ENCODE measurements at regions not wholly inside any gene's neighbourhood (a gene's known extent, or its start where the extent isn't known, plus 50 kb on each side); places are given as distances from the start of the nearest gene placed in this dataset.
A peak's percentile ranks its signal among the peaks of the same experiment; 100 is the strongest.

DNA sequence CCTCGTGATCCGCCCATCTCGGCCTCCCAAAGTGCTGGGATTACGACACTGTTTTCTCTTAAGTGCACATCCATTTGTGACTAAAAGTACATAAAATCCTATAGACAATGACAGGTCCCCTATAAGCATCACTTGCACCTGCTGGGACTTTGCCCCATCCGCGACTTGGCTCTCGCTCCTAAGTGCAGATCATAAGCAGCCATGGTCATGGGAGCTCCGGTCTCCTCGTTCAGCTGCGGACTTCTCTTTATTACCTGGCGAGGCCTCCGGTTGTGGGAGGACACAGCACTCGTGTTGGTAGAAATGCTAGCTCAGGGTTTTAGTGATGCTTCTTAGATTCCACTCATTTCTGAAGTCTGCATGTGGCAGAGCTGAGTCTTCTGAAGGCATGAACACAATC lies 92.7 kb upstream of the ST6GAL2 start:
- no peak for DNase-seq (ENCODE audit: low spot score)

GRCh38 chr2:106981491-106981890 lies 95.5 kb upstream of the ST6GAL2 start:
- DNase-seq (ENCODE audit: low spot score): no peak

GRCh38 chr2:106982350-106982749 lies 96.4 kb upstream of the ST6GAL2 start:
- no peak for DNase-seq (ENCODE audit: low spot score)

DNA sequence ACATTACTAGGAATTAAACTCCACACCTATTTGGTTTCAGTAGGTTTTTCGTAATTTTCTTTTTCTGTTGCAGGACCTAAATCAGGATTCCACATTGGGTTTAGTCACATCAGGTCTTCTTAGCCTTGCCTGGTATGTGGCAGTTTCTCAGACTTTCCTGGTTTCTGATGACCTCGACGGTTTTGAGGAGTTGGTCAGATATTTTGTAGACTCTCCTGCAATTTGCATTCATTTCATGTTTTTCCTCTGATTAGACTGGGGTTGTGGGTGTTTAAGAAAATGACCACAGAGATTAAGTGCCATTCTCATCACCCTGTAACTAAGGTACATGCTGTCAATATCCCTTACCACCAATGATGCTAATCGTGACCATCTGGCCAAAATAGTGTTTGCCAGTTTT lies 97.3 kb upstream of the ST6GAL2 start:
- no peak for DNase-seq (ENCODE audit: low spot score)

GRCh38 chr2:106988361-106988760 lies 102.4 kb upstream of the ST6GAL2 start:
- no peak for DNase-seq (ENCODE audit: low spot score)

GRCh38 chr2:106990297-106990696 lies 104.3 kb upstream of the ST6GAL2 start:
- DNase-seq (ENCODE audit: low spot score): peak; percentile 75

GRCh38 chr2:106991866-106992265 lies 105.9 kb upstream of the ST6GAL2 start:
- no peak for DNase-seq (ENCODE audit: low spot score)

DNA sequence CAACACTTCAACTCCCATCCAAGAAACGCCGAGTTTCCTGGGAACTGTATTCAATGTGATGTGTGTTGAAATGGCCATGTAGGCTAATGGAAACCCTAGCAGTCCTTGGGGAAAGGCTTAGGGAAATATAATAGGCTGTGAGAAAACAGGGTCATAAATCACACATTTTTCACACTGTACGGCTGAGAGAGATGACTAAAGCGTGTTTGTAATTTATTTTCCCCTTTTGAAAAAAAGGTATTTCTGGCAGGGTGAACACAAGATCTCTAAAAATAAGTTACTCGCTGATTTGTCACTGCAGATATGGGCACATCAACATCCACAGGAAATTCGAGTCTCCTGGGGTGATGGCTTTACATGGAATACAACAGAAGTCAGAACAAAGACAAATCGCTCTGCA lies 109.6 kb upstream of the ST6GAL2 start:
- DNase-seq (ENCODE audit: low spot score): no peak

GRCh38 chr2:106996171-106996769 lies 110.3 kb upstream of the ST6GAL2 start:
- DNase-seq (ENCODE audit: low spot score): no peak

GRCh38 chr2:106997204-106997603 lies 111.2 kb upstream of the ST6GAL2 start:
- no peak for DNase-seq (ENCODE audit: low spot score)

DNA sequence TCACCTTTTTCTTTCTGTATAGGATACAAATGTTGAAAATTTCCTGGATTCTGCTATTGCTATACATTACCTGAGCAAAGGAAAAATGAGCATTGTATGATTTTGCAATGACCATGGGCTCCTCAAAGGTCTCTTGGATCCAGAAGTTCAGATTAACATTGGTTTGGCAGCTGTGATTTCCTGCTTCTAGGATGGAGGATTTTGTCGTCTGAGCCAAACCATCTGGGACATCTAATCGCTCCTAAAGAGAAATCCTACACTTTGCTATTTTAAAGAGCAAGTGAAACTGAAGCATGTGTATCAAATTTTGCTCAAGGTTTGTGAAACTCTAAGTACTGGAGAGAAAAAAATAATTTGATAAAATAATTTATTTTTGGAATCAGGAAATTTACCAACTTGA lies 115.1 kb upstream of the ST6GAL2 start:
- no peak for DNase-seq (ENCODE audit: low spot score)

DNA sequence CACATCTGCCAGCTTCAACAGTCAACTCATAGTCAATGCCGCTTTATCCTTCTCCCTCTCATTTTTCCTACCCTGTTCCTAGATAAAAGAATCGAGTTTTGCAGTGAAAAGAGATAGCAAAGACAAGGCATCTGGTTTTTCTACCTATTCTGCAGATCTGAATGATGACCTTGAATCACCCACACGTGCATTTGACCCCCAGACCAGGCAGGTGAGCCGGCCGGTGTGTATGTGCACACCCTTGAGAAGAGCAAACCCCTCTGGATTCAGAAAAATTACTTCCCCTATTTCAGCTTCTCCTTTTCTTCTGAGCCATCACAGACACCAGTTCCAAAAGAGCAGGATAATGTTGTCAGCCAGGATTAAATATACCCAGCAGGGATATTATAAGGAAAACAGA lies 115.6 kb upstream of the ST6GAL2 start:
- no peak for DNase-seq (ENCODE audit: low spot score)

- no peak for DNase-seq (ENCODE audit: low spot score)
These were observed 116.2 kb upstream of the ST6GAL2 start for GRCh38 chr2:107001964-107002696.

DNA sequence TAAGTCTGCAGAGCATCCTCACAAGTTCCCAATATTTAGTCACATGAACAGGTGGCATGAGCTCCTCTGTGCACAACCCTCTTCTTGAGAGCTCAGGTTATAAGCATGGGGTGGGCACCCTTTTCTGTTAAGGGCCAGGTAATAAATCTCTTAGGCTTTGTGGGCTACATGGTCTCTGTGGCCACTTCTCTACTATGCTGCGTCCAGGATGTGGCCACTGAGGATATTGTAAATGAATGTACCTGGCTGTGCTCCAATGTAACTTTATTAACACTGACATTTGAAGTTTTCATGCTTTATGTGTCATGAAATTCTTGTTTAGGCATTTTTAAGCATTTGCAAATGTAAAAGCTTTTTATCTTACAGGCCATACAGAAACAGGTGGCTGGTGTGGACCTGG lies 116.8 kb upstream of the ST6GAL2 start:
- DNase-seq (ENCODE audit: low spot score): no peak

DNA sequence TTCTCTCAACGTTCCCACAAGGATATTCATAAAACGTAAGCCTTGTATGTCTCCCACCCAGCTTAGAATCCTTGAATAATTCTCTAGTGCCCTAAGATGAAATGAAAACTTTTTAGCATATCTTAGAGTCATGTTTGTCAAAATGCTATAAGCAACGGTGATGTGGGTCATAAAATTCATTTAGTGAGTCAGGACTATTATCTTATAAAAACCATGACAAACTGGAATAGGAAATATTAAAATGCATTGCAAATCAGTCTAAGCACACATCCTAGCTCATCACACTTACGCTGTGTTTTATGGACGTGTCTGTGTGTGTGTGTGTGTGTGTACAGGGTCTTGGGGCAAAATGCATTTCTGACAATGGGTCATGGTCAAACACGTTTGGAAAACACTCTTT lies 119.9 kb upstream of the ST6GAL2 start:
- DNase-seq (ENCODE audit: low spot score): no peak

DNA sequence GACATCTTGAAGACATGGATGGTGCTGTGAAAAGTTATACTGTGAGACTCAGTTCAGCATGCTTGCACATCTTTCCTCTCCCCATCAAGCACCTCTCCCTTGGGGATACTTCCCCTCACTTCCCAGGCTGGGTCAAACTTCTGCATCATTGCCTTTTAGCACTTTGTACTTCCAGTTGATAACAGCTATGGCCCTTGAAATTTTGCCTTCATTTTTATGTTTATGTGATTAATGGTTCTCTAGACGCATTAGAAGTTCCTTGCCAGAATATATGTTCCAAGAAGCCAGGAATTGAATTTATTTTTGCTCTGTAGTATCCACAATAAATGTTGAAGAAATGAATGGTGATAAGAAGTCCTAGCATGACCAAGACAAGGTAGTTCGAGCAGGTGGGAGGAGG lies 120.9 kb upstream of the ST6GAL2 start:
- no peak for DNase-seq (ENCODE audit: low spot score)

- DNase-seq (ENCODE audit: low spot score): no peak
These were observed 122.0 kb upstream of the ST6GAL2 start for GRCh38 chr2:107007927-107008326.

GRCh38 chr2:107008843-107009242 lies 122.9 kb upstream of the ST6GAL2 start:
- no peak for DNase-seq (ENCODE audit: low spot score)

DNA sequence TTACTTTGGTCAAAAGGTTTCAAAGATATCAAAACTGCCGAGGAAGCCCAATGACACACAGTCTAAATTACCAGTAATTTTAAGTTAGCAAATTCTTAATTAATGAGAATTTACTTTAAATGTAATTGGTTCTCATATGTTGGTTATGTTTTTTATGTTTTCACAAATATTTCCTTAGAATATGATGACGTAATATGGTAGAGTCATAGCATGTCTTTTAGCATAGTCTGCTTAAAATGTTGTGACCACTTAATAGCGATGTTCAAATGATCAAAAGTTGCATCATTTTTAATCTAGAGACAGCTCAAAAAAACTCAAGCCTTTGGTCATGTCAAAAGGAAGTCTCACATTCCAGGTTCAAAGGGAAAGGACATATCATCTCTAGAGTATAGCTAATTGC lies 123.3 kb upstream of the ST6GAL2 start:
- DNase-seq (ENCODE audit: low spot score): no peak

DNA sequence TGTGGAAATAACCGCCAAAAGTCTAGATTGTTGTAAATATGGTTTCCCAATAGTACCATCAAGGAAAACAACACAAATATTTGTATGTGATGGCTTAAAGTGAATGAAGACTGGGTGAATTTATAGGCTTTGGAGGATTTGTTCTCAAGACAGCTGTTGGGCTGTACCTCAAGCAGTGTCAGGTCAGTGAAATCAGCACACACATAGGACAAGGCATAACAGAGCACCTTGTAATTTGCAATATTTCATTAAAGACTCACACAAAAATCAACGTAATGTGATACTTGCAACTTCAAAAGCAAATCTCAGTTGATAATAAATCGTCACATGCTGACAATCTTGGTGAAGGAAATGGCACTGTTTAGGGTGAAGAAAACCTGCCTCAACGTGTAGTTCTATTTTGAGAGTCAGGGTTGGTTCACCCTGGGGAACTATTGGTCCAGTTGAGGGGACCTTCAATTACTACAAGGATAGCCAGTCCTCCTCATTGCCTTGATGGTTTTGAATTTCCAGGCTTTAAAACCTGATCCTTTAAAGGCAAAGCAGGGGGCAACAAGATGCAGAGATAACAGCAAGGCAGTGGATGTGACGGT lies 126.8 kb upstream of the ST6GAL2 start:
- DNase-seq (ENCODE audit: low spot score): no peak

DNA sequence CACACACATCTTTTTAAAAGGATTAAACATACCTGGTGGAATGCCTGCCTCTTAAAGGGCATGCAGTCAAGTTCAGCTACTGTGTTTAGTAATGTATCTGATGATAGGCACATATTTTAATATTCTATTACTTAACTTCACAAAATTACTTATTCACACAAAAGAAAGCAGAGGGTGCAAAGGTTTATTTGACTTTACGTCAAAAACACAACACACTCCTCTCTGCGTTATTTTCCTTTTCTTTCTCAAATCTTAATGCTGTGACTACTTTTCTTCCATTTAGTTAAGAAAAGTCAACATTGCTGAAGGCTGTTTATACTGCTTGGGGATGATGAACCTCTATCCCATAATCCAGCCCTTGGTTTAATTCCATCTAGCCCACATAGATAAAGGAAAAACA lies 127.9 kb upstream of the ST6GAL2 start:
- no peak for DNase-seq (ENCODE audit: low spot score)

- DNase-seq (ENCODE audit: low spot score): no peak
These were observed 132.4 kb upstream of the ST6GAL2 start for GRCh38 chr2:107018366-107018765.

DNA sequence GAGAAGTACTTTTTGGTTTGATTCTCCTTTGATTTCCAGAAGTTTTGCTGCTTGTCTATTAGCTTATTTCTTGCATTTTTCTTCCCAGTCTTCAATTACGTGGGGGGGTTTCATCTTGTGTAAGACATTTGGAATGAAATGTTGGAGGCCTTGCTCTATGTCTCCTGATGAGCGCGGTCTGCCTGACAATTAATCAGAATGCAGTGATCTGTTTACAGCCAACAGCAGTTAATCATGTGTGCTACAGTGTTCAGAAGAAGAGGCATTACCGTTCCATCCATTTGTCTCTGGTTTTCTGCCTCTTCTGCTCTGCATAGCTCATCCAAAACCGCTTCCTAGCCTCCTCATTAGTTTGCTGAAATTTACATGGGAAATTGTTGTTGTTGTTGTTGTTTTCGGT lies 134.4 kb upstream of the ST6GAL2 start:
- no peak for DNase-seq (ENCODE audit: low spot score)

GRCh38 chr2:107024269-107024668 lies 138.3 kb upstream of the ST6GAL2 start:
- no peak for DNase-seq (ENCODE audit: low spot score)
